GM12874 (cell line): ENCODE measurements at regions not wholly inside any gene's neighbourhood (a gene's known extent, or its start where the extent isn't known, plus 50 kb on each side); places are given as distances from the start of the nearest gene placed in this dataset.

Experiments used
- TF ChIP-seq, protein P1 (sequence below): IDR thresholded peaks from 2 replicates; pipeline ENCODE4 v1.5.1; 2011; ENCODE audit warnings: low read depth, mild to moderate bottlenecking, control low read depth, low read length, moderate library complexity; ENCODE audit not compliant: insufficient read depth

DNA sequence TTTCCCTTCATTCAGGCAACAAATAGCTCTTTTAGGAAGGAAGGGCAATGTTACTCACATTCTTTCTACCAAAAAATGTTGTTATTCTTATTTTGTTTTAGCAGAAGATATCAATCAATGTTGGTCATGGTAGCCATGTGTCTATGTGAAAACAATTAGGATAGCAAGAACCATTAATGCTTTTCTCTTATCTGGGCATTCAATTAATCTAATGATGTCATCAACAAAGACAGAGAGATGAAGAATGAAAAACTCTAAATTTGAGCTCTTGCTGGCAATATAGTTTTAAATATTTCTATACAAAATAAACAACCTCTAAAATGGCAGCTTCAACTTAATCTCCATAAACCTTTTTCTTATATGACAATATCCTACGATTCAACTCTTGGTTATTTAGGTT lies 353.7 kb upstream of the ANKRD30A start:
- TF ChIP-seq, protein P1, sequence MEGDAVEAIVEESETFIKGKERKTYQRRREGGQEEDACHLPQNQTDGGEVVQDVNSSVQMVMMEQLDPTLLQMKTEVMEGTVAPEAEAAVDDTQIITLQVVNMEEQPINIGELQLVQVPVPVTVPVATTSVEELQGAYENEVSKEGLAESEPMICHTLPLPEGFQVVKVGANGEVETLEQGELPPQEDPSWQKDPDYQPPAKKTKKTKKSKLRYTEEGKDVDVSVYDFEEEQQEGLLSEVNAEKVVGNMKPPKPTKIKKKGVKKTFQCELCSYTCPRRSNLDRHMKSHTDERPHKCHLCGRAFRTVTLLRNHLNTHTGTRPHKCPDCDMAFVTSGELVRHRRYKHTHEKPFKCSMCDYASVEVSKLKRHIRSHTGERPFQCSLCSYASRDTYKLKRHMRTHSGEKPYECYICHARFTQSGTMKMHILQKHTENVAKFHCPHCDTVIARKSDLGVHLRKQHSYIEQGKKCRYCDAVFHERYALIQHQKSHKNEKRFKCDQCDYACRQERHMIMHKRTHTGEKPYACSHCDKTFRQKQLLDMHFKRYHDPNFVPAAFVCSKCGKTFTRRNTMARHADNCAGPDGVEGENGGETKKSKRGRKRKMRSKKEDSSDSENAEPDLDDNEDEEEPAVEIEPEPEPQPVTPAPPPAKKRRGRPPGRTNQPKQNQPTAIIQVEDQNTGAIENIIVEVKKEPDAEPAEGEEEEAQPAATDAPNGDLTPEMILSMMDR = no peak

DNA sequence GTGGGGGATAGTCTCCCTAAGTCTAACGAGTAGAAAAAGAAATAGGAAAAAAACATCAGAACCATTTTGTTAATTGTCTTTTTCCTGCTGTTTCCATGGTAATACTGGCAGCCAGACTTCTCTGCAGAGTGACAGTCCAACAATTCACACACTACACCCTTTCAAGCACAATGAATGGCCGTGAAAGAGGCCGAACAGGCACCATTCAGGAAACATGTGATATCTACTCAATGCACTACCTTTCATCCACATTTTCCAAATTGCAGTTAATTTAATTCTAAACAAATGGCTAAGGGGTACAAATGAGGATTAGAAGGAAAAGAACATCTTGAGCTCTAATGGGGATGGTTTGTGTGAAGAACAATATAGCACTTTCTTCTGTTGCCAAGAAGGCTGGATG lies 358.5 kb upstream of the ANKRD30A start:
- TF ChIP-seq, protein P1 = no peak

DNA sequence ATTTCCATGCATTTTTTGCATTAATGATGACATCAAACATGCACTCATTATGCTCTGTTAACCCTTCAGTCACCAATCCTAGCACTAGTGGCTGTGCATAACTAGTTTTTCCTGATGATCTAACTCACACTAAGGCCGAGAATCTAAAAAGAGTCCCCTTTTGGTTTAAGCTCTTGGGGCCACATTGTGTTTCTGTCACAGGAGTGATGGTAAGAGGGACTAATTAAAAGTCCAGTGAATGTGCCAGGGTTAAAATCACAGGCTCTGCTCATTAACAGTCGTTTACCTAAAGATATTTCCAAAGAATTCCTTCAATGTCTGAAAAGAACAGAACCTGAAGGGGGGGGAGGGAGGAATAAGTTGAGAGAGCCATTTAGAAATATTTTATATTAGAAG lies 359.0 kb upstream of the ANKRD30A start:
- TF ChIP-seq, protein P1 = no peak

DNA sequence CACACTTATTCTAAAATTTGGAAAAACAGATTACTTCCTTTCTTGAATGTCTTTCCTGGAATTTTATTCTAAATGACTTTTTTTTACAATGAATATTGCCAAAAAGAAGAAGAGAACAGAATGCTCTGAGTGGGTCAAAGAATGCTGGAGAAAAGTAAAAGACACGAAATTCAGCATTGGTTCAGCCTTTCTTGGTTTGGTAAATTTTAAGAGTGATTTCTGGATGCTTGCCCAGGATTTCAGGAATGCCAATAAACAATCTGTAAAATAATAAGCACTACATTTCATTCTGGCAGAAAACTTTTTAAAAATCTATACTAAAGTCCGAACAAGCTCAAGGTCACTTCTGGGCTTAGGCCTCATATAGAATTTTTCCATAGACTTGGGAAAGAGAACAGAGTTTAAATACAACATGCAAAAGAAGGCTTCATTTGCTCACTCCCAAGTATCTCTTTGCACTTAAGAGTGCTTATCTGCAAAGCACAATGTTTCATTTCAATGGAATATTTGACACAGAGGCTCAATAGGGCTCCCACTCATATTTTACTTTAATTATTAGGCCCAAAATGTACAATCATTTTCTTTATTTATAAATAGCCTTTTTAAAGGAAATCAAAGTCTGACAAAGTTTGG lies 359.5 kb upstream of the ANKRD30A start:
- TF ChIP-seq, protein P1 = no peak

DNA sequence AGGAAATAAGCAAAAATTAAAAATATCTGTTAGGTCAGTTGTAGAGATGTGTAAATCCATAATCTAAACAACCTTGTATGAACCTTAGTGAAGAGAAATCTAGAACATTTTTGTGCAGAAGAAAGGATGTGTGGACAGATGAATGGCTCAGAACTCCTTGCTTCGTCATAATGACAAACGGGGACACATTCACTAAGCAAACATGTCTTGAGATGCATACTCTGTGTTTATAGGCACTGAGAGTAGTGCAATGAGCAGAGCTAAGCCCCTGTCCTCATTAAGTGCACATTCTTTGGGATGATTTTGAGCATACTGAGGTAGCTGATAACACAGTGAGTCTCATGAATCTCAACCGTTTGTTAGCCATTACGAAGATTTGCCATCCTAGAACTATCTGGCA lies 360.6 kb upstream of the ANKRD30A start:
- TF ChIP-seq, protein P1 = no peak

DNA sequence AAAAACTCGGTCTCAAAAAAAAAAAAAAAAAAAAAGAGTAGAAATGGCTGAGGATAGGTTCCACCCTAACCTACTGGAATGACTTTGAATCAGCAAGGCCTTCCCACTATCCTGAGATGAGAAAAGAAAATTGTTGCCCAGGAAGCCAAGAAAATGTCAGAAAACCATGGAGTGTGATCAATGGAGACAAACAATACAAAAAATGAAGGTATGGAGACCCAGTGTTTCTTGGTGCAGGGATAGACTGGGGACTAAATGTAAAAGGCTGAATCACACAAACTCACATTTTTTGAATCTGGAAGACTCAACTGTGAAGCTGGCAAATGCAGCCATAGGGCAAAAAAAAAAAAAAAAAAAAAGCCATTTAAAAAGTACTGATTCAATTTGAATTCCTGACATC lies 364.3 kb upstream of the ANKRD30A start:
- TF ChIP-seq, protein P1 = no peak

DNA sequence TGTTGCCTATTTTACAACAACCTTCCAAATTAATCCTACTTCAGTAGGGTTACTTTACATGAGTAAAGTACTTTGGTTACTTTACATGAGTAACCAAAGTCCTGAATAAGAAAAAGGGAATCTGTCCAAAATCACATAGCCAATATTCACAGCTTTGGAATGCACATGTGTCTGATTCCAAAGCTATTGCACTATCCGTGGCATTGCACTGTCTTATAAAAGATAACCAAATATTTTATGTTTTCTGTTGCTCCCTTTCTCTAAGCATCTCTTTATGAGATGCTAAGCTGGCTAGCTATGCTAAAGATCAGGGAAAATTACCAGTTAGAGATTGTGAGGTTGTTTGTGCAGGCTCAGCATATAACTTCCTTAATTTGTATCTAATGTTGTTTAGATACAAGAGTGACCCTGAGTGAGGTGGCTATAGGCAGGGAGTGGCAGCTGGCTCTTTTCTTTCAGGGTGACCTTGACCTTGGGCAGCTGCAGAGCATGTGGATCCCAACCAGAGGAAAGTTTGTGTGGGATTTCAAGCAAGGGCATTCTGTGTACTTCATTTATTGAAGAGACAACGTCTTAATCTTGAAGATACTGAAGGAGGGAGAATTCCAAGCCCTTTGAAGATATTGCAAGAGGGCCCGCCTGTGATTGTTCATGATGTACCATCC lies 366.1 kb upstream of the ANKRD30A start:
- TF ChIP-seq, protein P1 = no peak
